H1 (cell line): ENCODE measurements at regions not wholly inside any gene's neighbourhood (a gene's known extent, or its start where the extent isn't known, plus 50 kb on each side); places are given as distances from the start of the nearest gene placed in this dataset.

Experiments used
- CTCF ChIA-PET: fragments of 300-600 bp; sonication (Branson Sonifier 250); formaldehyde crosslinking; loops from one replicate; lab custom pipeline; 2021; ENCODE audit not compliant: partially characterized antibody; lab: Charles Lee
- POLR2A ChIA-PET: fragments of 300-600 bp; sonication (Branson Sonifier 250); formaldehyde crosslinking; loops from one replicate; lab custom pipeline; 2021; ENCODE audit warnings: inconsistent platforms; ENCODE audit not compliant: partially characterized antibody; lab: Charles Lee
- DNase-seq, 2 experiments: peaks; one replicate each; pipeline versions ENCODE4 v3.0.0 to v3.0.0-alpha.2; 2010 to 2022; ENCODE audit warnings: low spot score in 2 of 2, low read depth in 1 of 2, mixed read lengths in 1 of 2
- FAIRE-seq: peaks from 2 replicates; lab custom pipeline; 2011; peaks lifted over from hg19 to GRCh38; lab: Jason Lieb, UNC
- H2AFZ ChIP-seq: 2 replicates; pipeline ENCODE4 v1.8.1; 2012; ENCODE audit warnings: low read length, inconsistent platforms
- H2AK5ac ChIP-seq: 2 replicates; pipeline ENCODE4 v1.6.1; 2013; ENCODE audit warnings: low read depth, low read length
- H2BK120ac ChIP-seq: replicated peaks from 2 replicates; pipeline ENCODE3; 2013; ENCODE audit warnings: low read depth, low read length, inconsistent platforms
- H2BK12ac ChIP-seq: 2 replicates; pipeline ENCODE4 v1.6.1; 2013; ENCODE audit warnings: low read depth, low read length
- H2BK15ac ChIP-seq: 2 replicates; pipeline ENCODE4 v1.6.1; 2013; ENCODE audit warnings: low read length
- H2BK20ac ChIP-seq: 2 replicates; pipeline ENCODE4 v1.6.1; 2013; ENCODE audit warnings: low read length
- H2BK5ac ChIP-seq: 2 replicates; pipeline ENCODE4 v1.6.1; 2013; ENCODE audit warnings: low read depth, low read length
- H3K14ac ChIP-seq: 2 replicates; pipeline ENCODE4 v1.6.1; 2013; ENCODE audit warnings: inconsistent platforms; ENCODE audit not compliant: insufficient read length
- H3K18ac ChIP-seq: 2 replicates; pipeline ENCODE4 v1.6.1; 2013; ENCODE audit warnings: low read length; ENCODE audit errors: extremely low read depth
- H3K23ac ChIP-seq: 2 replicates; pipeline ENCODE4 v1.6.1; 2013; ENCODE audit warnings: inconsistent platforms; ENCODE audit not compliant: insufficient read length
- H3K23me2 ChIP-seq: 2 replicates; pipeline ENCODE4 v1.6.1; 2013; ENCODE audit warnings: low read depth, low read length
- H3K27ac ChIP-seq: 2 replicates; pipeline ENCODE4 v1.6.1; 2011; ENCODE audit warnings: low read depth, low read length, inconsistent platforms
- H3K27me3 ChIP-seq, 4 experiments: replicated peaks in 1 of 4; 1 replicate in 1 of 4; 2 replicates in 3 of 4; pipeline versions ENCODE4 v1.6.1 to v1.8.1; 2011 to 2013; ENCODE audit warnings: low read length in 3 of 4, mild to moderate bottlenecking in 3 of 4, inconsistent platforms in 2 of 4, mixed read lengths in 2 of 4, moderate library complexity in 1 of 4; ENCODE audit not compliant: control insufficient read depth in 3 of 4, insufficient read depth in 3 of 4; ENCODE audit errors: extremely low read depth in 1 of 4
- H3K36me3 ChIP-seq, 4 experiments: 2 replicates each; pipeline versions ENCODE4 v1.6.1 to v1.8.1; 2011 to 2013; ENCODE audit warnings: mild to moderate bottlenecking in 4 of 4, low read length in 3 of 4, moderate library complexity in 2 of 4, control low read depth in 1 of 4, inconsistent platforms in 1 of 4; ENCODE audit not compliant: insufficient read depth in 4 of 4, control insufficient read depth in 2 of 4
- H3K4ac ChIP-seq: replicated peaks from 2 replicates; pipeline ENCODE3; 2013; ENCODE audit warnings: low read length, low read depth, mixed read lengths, inconsistent platforms; ENCODE audit not compliant: insufficient read length
- H3K4me1 ChIP-seq, 4 experiments: replicated peaks in 1 of 4; 1 replicate in 1 of 4; 2 replicates in 3 of 4; pipeline versions ENCODE4 v1.6.1 to v1.8.1; 2011 to 2013; ENCODE audit warnings: low read length in 3 of 4, inconsistent platforms in 2 of 4, mixed read lengths in 1 of 4; ENCODE audit not compliant: insufficient read depth in 4 of 4, control insufficient read depth in 3 of 4
- H3K4me2 ChIP-seq, 2 experiments: 2 replicates each; pipeline versions ENCODE4 v1.6.1 to v1.8.1; 2011 to 2013; ENCODE audit warnings: low read depth in 2 of 2, low read length in 2 of 2, control low read depth in 1 of 2, inconsistent platforms in 1 of 2, mild to moderate bottlenecking in 1 of 2; ENCODE audit not compliant: insufficient read depth in 1 of 2
- H3K4me3 ChIP-seq, 4 experiments: fragments of 200-600, 300-600 bp in 1 of 4; sonication (generic), shearing (Covaris generic), sonication (Bioruptor Twin) in 1 of 4; 2 replicates each; pipeline versions ENCODE4 v1.5.1 to v1.8.1; 2011 to 2016; ENCODE audit warnings: low read length in 4 of 4, low read depth in 3 of 4, control low read depth in 2 of 4, inconsistent platforms in 2 of 4, mild to moderate bottlenecking in 2 of 4, mixed read lengths in 1 of 4, moderate library complexity in 1 of 4; ENCODE audit not compliant: insufficient read depth in 2 of 4; ENCODE audit errors: extremely low read depth in 1 of 4
- H3K56ac ChIP-seq: replicated peaks from 2 replicates; pipeline ENCODE3; 2013; ENCODE audit warnings: low read depth, mild to moderate bottlenecking, mixed read lengths, low read length, inconsistent platforms; ENCODE audit not compliant: insufficient read length
- H3K79me1 ChIP-seq: 2 replicates; pipeline ENCODE4 v1.6.1; 2013; ENCODE audit warnings: low read depth, low read length, control low read depth
- H3K79me2 ChIP-seq, 2 experiments: 2 replicates each; pipeline versions ENCODE4 v1.6.1 to v1.8.1; 2012 to 2013; ENCODE audit warnings: low read length in 2 of 2, mild to moderate bottlenecking in 2 of 2, inconsistent platforms in 1 of 2; ENCODE audit not compliant: insufficient read depth in 2 of 2, control insufficient read depth in 1 of 2
- H3K9ac ChIP-seq, 4 experiments: replicated peaks in 1 of 4; 1 replicate in 1 of 4; 2 replicates in 3 of 4; pipeline versions ENCODE4 v1.6.1 to v1.8.1; 2011 to 2013; ENCODE audit warnings: low read depth in 3 of 4, low read length in 3 of 4, control low read depth in 2 of 4, mild to moderate bottlenecking in 2 of 4, moderate library complexity in 2 of 4, inconsistent platforms in 1 of 4; ENCODE audit errors: extremely low read depth in 1 of 4
- H3K9me3 ChIP-seq, 2 experiments: 2 replicates each; pipeline versions ENCODE4 v1.6.1 to v1.8.1; 2012 to 2013; ENCODE audit warnings: mild to moderate bottlenecking in 2 of 2, moderate library complexity in 2 of 2, control low read depth in 1 of 2, inconsistent platforms in 1 of 2, low read depth in 1 of 2, low read length in 1 of 2, mixed read lengths in 1 of 2; ENCODE audit not compliant: insufficient read depth in 2 of 2
- H4K20me1 ChIP-seq, 2 experiments: replicated peaks in 1 of 2; 2 replicates each; pipeline versions ENCODE3 to v1.8.1; 2011 to 2013; ENCODE audit warnings: inconsistent platforms in 2 of 2, low read length in 2 of 2, mild to moderate bottlenecking in 1 of 2; ENCODE audit not compliant: insufficient read depth in 2 of 2, control insufficient read depth in 1 of 2
- H4K5ac ChIP-seq: 2 replicates; pipeline ENCODE4 v1.6.1; 2013; ENCODE audit warnings: low read length, low read depth, mixed read lengths, inconsistent platforms; ENCODE audit not compliant: insufficient read length
- H4K8ac ChIP-seq: 2 replicates; pipeline ENCODE4 v1.8.0; 2013; ENCODE audit warnings: mild to moderate bottlenecking, moderate library complexity, low read length, inconsistent platforms; ENCODE audit not compliant: insufficient read depth; ENCODE audit errors: extremely low read depth
- H4K91ac ChIP-seq: replicated peaks from 2 replicates; pipeline ENCODE3; 2013; ENCODE audit warnings: low read length, mixed read lengths, inconsistent platforms; ENCODE audit not compliant: insufficient read length
- BCL11A ChIP-seq, 2 experiments: IDR thresholded peaks; one replicate each; pipeline ENCODE4 v1.6.1; 2011; ENCODE audit warnings: low read depth in 2 of 2, low read length in 2 of 2, mild to moderate bottlenecking in 2 of 2
- CHD2 ChIP-seq: IDR thresholded peaks from 2 replicates; pipeline ENCODE4 v1.6.1; 2012; ENCODE audit warnings: low read length, improper control_type of control experiment
- CTBP2 ChIP-seq: IDR thresholded peaks from 2 replicates; pipeline ENCODE4 v1.7.0; 2011; ENCODE audit warnings: borderline replicate concordance, mild to moderate bottlenecking, moderate library complexity, mixed read lengths, low read length; ENCODE audit not compliant: insufficient read depth, insufficient read length
- GTF2F1 ChIP-seq: IDR thresholded peaks from 2 replicates; pipeline ENCODE4 v1.6.1; 2012; ENCODE audit warnings: low read depth, low read length, improper control_type of control experiment, borderline replicate concordance
- MAFK ChIP-seq: IDR thresholded peaks from 2 replicates; pipeline ENCODE4 v1.6.1; 2012; ENCODE audit warnings: low read depth, mild to moderate bottlenecking, improper control_type of control experiment, low read length
- NANOG ChIP-seq: IDR thresholded peaks from 2 replicates; pipeline ENCODE4 v1.6.1; 2011; ENCODE audit warnings: low read length, low read depth, mild to moderate bottlenecking, inconsistent platforms; ENCODE audit not compliant: insufficient read depth, poor library complexity, severe bottlenecking
- NRF1 ChIP-seq: IDR thresholded peaks from 2 replicates; pipeline ENCODE4 v1.6.1; 2011; ENCODE audit warnings: mild to moderate bottlenecking, low read depth, low read length, improper control_type of control experiment
- RAD21 ChIP-seq, 2 experiments: IDR thresholded peaks in 1 of 2; conservative IDR thresholded peaks in 1 of 2; 2 replicates each; pipeline ENCODE4 v1.6.1; 2011; ENCODE audit warnings: low read depth in 2 of 2, low read length in 2 of 2, improper control_type of control experiment in 1 of 2, inconsistent platforms in 1 of 2, mild to moderate bottlenecking in 1 of 2, moderate library complexity in 1 of 2
- TBP ChIP-seq: IDR thresholded peaks from 2 replicates; pipeline ENCODE4 v1.6.1; 2011; ENCODE audit warnings: low read depth, low read length, improper control_type of control experiment
- TCF12 ChIP-seq: IDR thresholded peaks from 2 replicates; pipeline ENCODE4 v1.6.1; 2011; ENCODE audit warnings: low read depth, mild to moderate bottlenecking, low read length
- YY1 ChIP-seq: IDR thresholded peaks from 2 replicates; pipeline ENCODE4 v1.6.1; 2011; ENCODE audit warnings: low read depth, mild to moderate bottlenecking, low read length
- WGBS, 2 experiments: shearing (Covaris generic) in 1 of 2; methylation state at CpG; one replicate each; pipeline versions ENCODE4 v1.1.6 to v1.1.7; 2013 to 2015; ENCODE audit warnings: low lambda C conversion rate in 2 of 2, mixed read lengths in 2 of 2, inconsistent platforms in 1 of 2, low coverage in 1 of 2, missing lambda C conversion rate in 1 of 2; ENCODE audit not compliant: insufficient replicate concordance in 2 of 2, insufficient coverage in 1 of 2, insufficient read length in 1 of 2; ENCODE audit errors: extremely low coverage in 1 of 2, missing lambda C conversion rate in 1 of 2; 5-methylcytosine and 5-hydroxymethylcytosine counted together

DNA sequence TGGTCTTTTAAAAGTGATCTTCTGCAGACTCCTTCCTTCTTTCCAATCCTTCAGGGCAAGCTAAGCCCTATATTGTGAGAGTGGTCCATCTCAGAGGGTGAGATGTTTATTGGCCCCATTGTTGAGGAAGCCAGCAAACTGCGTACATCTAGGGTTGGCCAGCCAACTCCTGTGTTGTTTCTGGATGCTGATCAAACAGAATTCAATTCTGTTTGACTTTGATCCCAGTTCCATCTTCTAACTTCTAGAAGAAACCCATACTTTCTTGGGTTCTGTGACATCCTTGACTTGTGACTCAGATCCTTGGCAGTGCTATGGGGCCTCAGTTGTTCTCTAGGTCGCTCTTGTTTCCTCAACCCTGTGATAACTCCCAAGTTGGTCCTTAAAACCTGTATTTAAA is 116.2 kb downstream of the LSMEM1 start:
- H3K4me1 ChIP-seq, result no peaks in the 10 kb centered on the region
- no peak for FAIRE-seq
- H3K4me2 ChIP-seq, result no peak overlapping the region
- DNase-seq, result no peak
- no peak overlapping the region for H2AFZ ChIP-seq
- H2BK120ac ChIP-seq, result no peak overlapping the region
- H4K8ac ChIP-seq, result no peak overlapping the region
- no peaks in the 10 kb centered on the region for H4K20me1 ChIP-seq
- H2BK20ac ChIP-seq, result no peak overlapping the region
- no peak overlapping the region for H3K9ac ChIP-seq
- H3K79me1 ChIP-seq, result no peaks in the 10 kb centered on the region
- H4K5ac ChIP-seq, result no peak overlapping the region
- H4K91ac ChIP-seq, result no peak overlapping the region
- POLR2A ChIA-PET, result no interaction called here
- no peak overlapping the region for H3K18ac ChIP-seq
- no peak overlapping the region for H3K23ac ChIP-seq
- no peaks in the 10 kb centered on the region for H3K36me3 ChIP-seq
- no peak overlapping the region for H3K56ac ChIP-seq
- H2BK15ac ChIP-seq, result no peak overlapping the region
- no peak overlapping the region for H2AK5ac ChIP-seq
- no peaks in the 10 kb centered on the region for H3K27me3 ChIP-seq
- no peaks in the 10 kb centered on the region for H3K9me3 ChIP-seq
- no peak overlapping the region for H3K14ac ChIP-seq
- H2BK5ac ChIP-seq, result no peak overlapping the region
- WGBS, 2 experiments, result 94% methylated on average over 2 of the region's 2 CpGs; no CpG with 5 or more reads in 1 of the 2 experiments
- H3K4ac ChIP-seq, result no peak overlapping the region
- no peaks in the 10 kb centered on the region for H3K79me2 ChIP-seq
- H2BK12ac ChIP-seq, result no peak overlapping the region
- H3K4me3 ChIP-seq, result no peak overlapping the region
- TF ChIP-seq MAFK (no peak), NRF1 (no peak), BCL11A (IDR thresholded peaks at IDR 0.05; ENCODE audit: low read depth in 2 of 2, low read length in 2 of 2) (no peak), TBP (no peak), YY1 (no peak), TCF12 (no peak), CTBP2 (no peak), CHD2 (no peak), NANOG (no peak), RAD21 (IDR thresholded peaks at IDR 0.05 in 1 of 2, conservative IDR thresholded peaks at IDR 0.05 in 1 of 2; ENCODE audit: low read depth in 2 of 2, low read length in 2 of 2) (no peak), GTF2F1 (no peak)
- no peaks in the 10 kb centered on the region for H3K23me2 ChIP-seq
- CTCF ChIA-PET, result no interaction called here
- H3K27ac ChIP-seq, result no peak overlapping the region
